ENCODE measurements at regions not wholly inside any gene's neighbourhood (a gene's known extent, or its start where the extent isn't known, plus 50 kb on each side); places are given as distances from the start of the nearest gene placed in this dataset.
A peak's percentile ranks its signal among the peaks of the same experiment; 100 is the strongest.
"Not testable (repeated sequence)": the region's sequence is repeated elsewhere in the genome, so short reads cannot be mapped to it uniquely, and the experiment has no call there.

GRCh38 chr6:8855411-8855810, 420.1 kb upstream of the SLC35B3 start:
- no peak for DNase-seq

- DNase-seq: no peak
Observed at GRCh38 chr6:8852332-8852731, 417.0 kb upstream of the SLC35B3 start.

- DNase-seq: not testable (repeated sequence)
Observed at GRCh38 chr6:8846680-8847079, 411.3 kb upstream of the SLC35B3 start.

- peak; percentile 15 for DNase-seq
Observed at GRCh38 chr6:8845690-8846089, 410.3 kb upstream of the SLC35B3 start.

GRCh38 chr6:8844968-8845367, 409.6 kb upstream of the SLC35B3 start:
- peak; percentile 2 for DNase-seq

- DNase-seq: no peak
Observed at GRCh38 chr6:8839626-8840025, 404.3 kb upstream of the SLC35B3 start.

GRCh38 chr6:8837343-8837742, 402.0 kb upstream of the SLC35B3 start:
- no peak for DNase-seq

- DNase-seq: not testable (repeated sequence)
Observed at GRCh38 chr6:8832695-8833094, 397.4 kb upstream of the SLC35B3 start.

GRCh38 chr6:8831366-8832152, 396.2 kb upstream of the SLC35B3 start:
- no peak for DNase-seq

- DNase-seq: no peak
Observed at GRCh38 chr6:8830794-8831193, 395.4 kb upstream of the SLC35B3 start.

GRCh38 chr6:8829796-8830195, 394.5 kb upstream of the SLC35B3 start:
- no peak for DNase-seq

GRCh38 chr6:8829296-8829695, 394.0 kb upstream of the SLC35B3 start:
- DNase-seq: no peak

- DNase-seq: no peak
Observed at GRCh38 chr6:8828376-8828775, 393.0 kb upstream of the SLC35B3 start.

- DNase-seq: peak; percentile 0
Observed at GRCh38 chr6:8825726-8826125, 390.4 kb upstream of the SLC35B3 start.

- DNase-seq: peak; percentile 13
Observed at GRCh38 chr6:8821981-8822381, 386.6 kb upstream of the SLC35B3 start.

GRCh38 chr6:8820313-8820712, 385.0 kb upstream of the SLC35B3 start:
- no peak for DNase-seq

GRCh38 chr6:8819446-8819845, 384.1 kb upstream of the SLC35B3 start:
- DNase-seq: no peak

- no peak for DNase-seq
Observed at GRCh38 chr6:8814440-8815000, 379.2 kb upstream of the SLC35B3 start.

GRCh38 chr6:8810325-8810724, 375.0 kb upstream of the SLC35B3 start:
- no peak for DNase-seq

- DNase-seq: no peak
Observed at GRCh38 chr6:8809662-8810061, 374.3 kb upstream of the SLC35B3 start.

GRCh38 chr6:8803181-8803760, 367.9 kb upstream of the SLC35B3 start:
- DNase-seq: no peak

- DNase-seq: not testable (repeated sequence)
Observed at GRCh38 chr6:8802397-8802796, 367.1 kb upstream of the SLC35B3 start.

- DNase-seq: no peak
Observed at GRCh38 chr6:8794420-8794819, 359.1 kb upstream of the SLC35B3 start.

- DNase-seq: no peak
Observed at GRCh38 chr6:8789878-8790277, 354.5 kb upstream of the SLC35B3 start.
